HepG2 (cell line): ENCODE measurements at regions not wholly inside any gene's neighbourhood (a gene's known extent, or its start where the extent isn't known, plus 50 kb on each side); places are given as distances from the start of the nearest gene placed in this dataset.

ENCODE experiments used
- ATAC-seq: fragments of 200-7000 bp; cut with Tn5 transposase; 3 replicates; pipeline ENCODE4 v1.9.1; 2020; ENCODE audit warnings: mild to moderate bottlenecking, moderate library complexity
- BruUV-seq: library from RNA; stranded (reverse); fragments of 400-500 nt; replicated peaks from 2 replicates; lab custom pipeline; 2021; lab: Mats Ljungman, UMichigan
- CTCF ChIA-PET: fragments of 300-600 bp; formaldehyde crosslinking; extraction: SDS; loops from one replicate; lab custom pipeline; 2021; ENCODE audit warnings: low total read pairs, inconsistent platforms, low intra/inter-chr PET ratio; lab: Yijun Ruan, JAX
- POLR2A ChIA-PET: fragments of 350-600 bp; sonication (Branson Sonifier 250); formaldehyde crosslinking; loops from one replicate; lab custom pipeline; 2020; ENCODE audit warnings: antibody characterized with exemption, inconsistent platforms; lab: Yijun Ruan, JAX
- DNase-seq: peaks from one replicate; pipeline ENCODE4 v3.0.0-alpha.2; 2015; ENCODE audit warnings: low spot score
- FAIRE-seq: peaks from 3 replicates; lab custom pipeline; 2011; peaks lifted over from hg19 to GRCh38; lab: Jason Lieb, UNC
- H2AFZ ChIP-seq: one replicate; pipeline ENCODE4 v1.6.1; 2011; ENCODE audit warnings: low read length, inconsistent platforms
- H3K27ac ChIP-seq: fragments of 300-600 bp; 3 replicates; pipeline ENCODE4 v1.8.0; 2011; ENCODE audit warnings: mixed run types, mild to moderate bottlenecking, mixed read lengths, low read length, inconsistent platforms; ENCODE audit not compliant: insufficient read depth; ENCODE audit errors: extremely low read length
- H3K27me3 ChIP-seq, 2 experiments: fragments of 200-600 bp in 1 of 2; 2 replicates in 1 of 2; 3 replicates in 1 of 2; pipeline versions ENCODE4 v1.6.0 to v1.8.0; 2011; ENCODE audit warnings: low read length in 2 of 2, mild to moderate bottlenecking in 2 of 2, moderate library complexity in 2 of 2, inconsistent platforms in 1 of 2; ENCODE audit not compliant: insufficient read depth in 2 of 2, control insufficient read depth in 1 of 2
- H3K36me3 ChIP-seq, 2 experiments: fragments of 200-600 bp in 1 of 2; replicated peaks in 1 of 2; 2 replicates in 1 of 2; 3 replicates in 1 of 2; pipeline versions ENCODE4 v1.5.1 to v1.8.0; 2011; ENCODE audit warnings: low read length in 2 of 2, inconsistent platforms in 1 of 2; ENCODE audit not compliant: insufficient read depth in 2 of 2, control insufficient read depth in 1 of 2
- H3K4me1 ChIP-seq: 2 replicates; pipeline ENCODE4 v1.5.1; 2012; ENCODE audit warnings: low read length, inconsistent platforms; ENCODE audit not compliant: insufficient read depth
- H3K4me2 ChIP-seq: 2 replicates; pipeline ENCODE4 v1.6.0; 2011; ENCODE audit warnings: low read depth, low read length, inconsistent platforms
- H3K4me3 ChIP-seq, 3 experiments: fragments of 200-600 bp in 1 of 3; sonication (generic), shearing (Covaris generic) in 1 of 3; replicated peaks in 1 of 3; 2 replicates each; pipeline ENCODE4 v1.5.1; 2011 to 2016; ENCODE audit warnings: low read length in 3 of 3, inconsistent platforms in 2 of 3, low read depth in 2 of 3, mild to moderate bottlenecking in 2 of 3, control low read depth in 1 of 3, mixed read lengths in 1 of 3; ENCODE audit not compliant: insufficient read depth in 1 of 3
- H3K79me2 ChIP-seq: one replicate; pipeline ENCODE4 v1.6.1; 2011; ENCODE audit warnings: low read length, inconsistent platforms; ENCODE audit not compliant: insufficient read depth
- H3K9ac ChIP-seq: 2 replicates; pipeline ENCODE4 v1.6.0; 2011; ENCODE audit warnings: mild to moderate bottlenecking, low read depth, low read length, inconsistent platforms; ENCODE audit not compliant: insufficient read depth
- H3K9me3 ChIP-seq: 2 replicates; pipeline ENCODE4 v1.5.1; 2012; ENCODE audit warnings: mild to moderate bottlenecking, low read length
- H4K20me1 ChIP-seq: 2 replicates; pipeline ENCODE4 v1.6.0; 2011; ENCODE audit warnings: inconsistent platforms, mild to moderate bottlenecking, low read length, moderate library complexity; ENCODE audit not compliant: insufficient read depth
- KDM5B ChIP-seq: sonication (generic); formaldehyde crosslinking; IDR thresholded peaks from 2 replicates; pipeline ENCODE4 v1.4.0; 2020; ENCODE audit warnings: missing genetic modification reagents, mild to moderate bottlenecking, borderline replicate concordance
- NBN ChIP-seq: fragments of 450-650 bp; conservative IDR thresholded peaks from 2 replicates; pipeline ENCODE4 v1.6.1; 2017
- NFATC3 ChIP-seq: sonication (generic); formaldehyde crosslinking; IDR thresholded peaks from 2 replicates; pipeline ENCODE4 v1.5.1; 2020; ENCODE audit warnings: mild to moderate bottlenecking, missing genetic modification reagents
- SETDB1 ChIP-seq: sonication (generic); formaldehyde crosslinking; IDR thresholded peaks from 2 replicates; pipeline ENCODE4 v1.5.1; 2020; ENCODE audit warnings: missing genetic modification reagents, mild to moderate bottlenecking, borderline replicate concordance
- SIX1 ChIP-seq: sonication (generic); formaldehyde crosslinking; IDR thresholded peaks from 2 replicates; pipeline ENCODE4 v1.4.0; 2020; ENCODE audit warnings: missing genetic modification reagents, borderline replicate concordance
- SMAD1 ChIP-seq: sonication (generic); formaldehyde crosslinking; IDR thresholded peaks from 2 replicates; pipeline ENCODE4 v1.4.0; 2020; ENCODE audit warnings: missing genetic modification reagents, low read depth, mild to moderate bottlenecking, borderline replicate concordance
- TOE1 ChIP-seq: sonication (generic); formaldehyde crosslinking; IDR thresholded peaks from 2 replicates; pipeline ENCODE4 v1.4.0; 2020; ENCODE audit warnings: mild to moderate bottlenecking, missing genetic modification reagents
- ZNF253 ChIP-seq: sonication (generic); formaldehyde crosslinking; IDR thresholded peaks from 2 replicates; pipeline ENCODE4 v1.8.0; 2022; ENCODE audit warnings: mild to moderate bottlenecking, missing genetic modification reagents, borderline replicate concordance
- ZNF383 ChIP-seq: sonication (generic); formaldehyde crosslinking; IDR thresholded peaks from 2 replicates; pipeline ENCODE4 v1.4.0; 2020; ENCODE audit warnings: missing genetic modification reagents, mild to moderate bottlenecking, borderline replicate concordance
- ZNF556 ChIP-seq: sonication (generic); formaldehyde crosslinking; IDR thresholded peaks from 2 replicates; pipeline ENCODE4 v1.4.0; 2020; ENCODE audit warnings: mild to moderate bottlenecking, missing genetic modification reagents, borderline replicate concordance
- ZNF614 ChIP-seq: IDR thresholded peaks from 2 replicates; pipeline ENCODE4 v1.6.1; 2018; ENCODE audit warnings: missing biosample characterization, missing genetic modification reagents, inconsistent platforms, borderline replicate concordance
- ZNF672 ChIP-seq: sonication (generic); formaldehyde crosslinking; IDR thresholded peaks from 2 replicates; pipeline ENCODE4 v1.8.1; 2022; ENCODE audit warnings: missing genetic modification reagents
- ZNF747 ChIP-seq: sonication (generic); formaldehyde crosslinking; IDR thresholded peaks from 2 replicates; pipeline ENCODE4 v1.8.1; 2023; ENCODE audit warnings: missing genetic modification reagents, mild to moderate bottlenecking, borderline replicate concordance
- ZNF772 ChIP-seq: sonication (generic); formaldehyde crosslinking; IDR thresholded peaks from 2 replicates; pipeline ENCODE4 v1.5.0; 2020; ENCODE audit warnings: mild to moderate bottlenecking, missing genetic modification reagents
- WGBS: methylation state at CpG from one replicate; pipeline ENCODE4 v1.1.6; 2017; ENCODE audit warnings: low lambda C conversion rate; 5-methylcytosine and 5-hydroxymethylcytosine counted together
- in situ Hi-C: cut with HindIII; loops from 2 replicates; pipeline ENCODE4 v1.10.0; 2017; ENCODE audit warnings: low pct_unique_long_range_greater_than_20kb; ENCODE audit not compliant: extremely low pct_ligation_motif_present
- intact Hi-C: fragments of 100-400 bp; cut with micrococcal nuclease; formaldehyde crosslinking; loops from one replicate; pipeline ENCODE4 v1.10.0; 2022; ENCODE audit not compliant: unreplicated experiment
- TF ChIP-seq, protein P1 (sequence below): sonication (generic); formaldehyde crosslinking; IDR thresholded peaks from 2 replicates; pipeline ENCODE4 v1.8.0; 2023; ENCODE audit warnings: mild to moderate bottlenecking, missing genetic modification reagents
- TF ChIP-seq, protein P2 (sequence below): IDR thresholded peaks from 2 replicates; pipeline ENCODE4 v1.6.1; 2016; ENCODE audit warnings: missing genetic modification reagents, missing compliant biosample characterization
- TF ChIP-seq, protein P3 (sequence below): sonication (generic); formaldehyde crosslinking; IDR thresholded peaks from 2 replicates; pipeline ENCODE4 v1.5.1; 2020; ENCODE audit warnings: missing genetic modification reagents, mild to moderate bottlenecking, borderline replicate concordance
- TF ChIP-seq, protein P4 (sequence below): IDR thresholded peaks from 2 replicates; pipeline ENCODE4 v1.6.1; 2018; ENCODE audit warnings: missing genetic modification reagents
- TF ChIP-seq, protein P5 (sequence below): sonication (generic); formaldehyde crosslinking; IDR thresholded peaks from 2 replicates; pipeline ENCODE4 v1.5.0; 2020; ENCODE audit warnings: missing genetic modification reagents

DNA sequence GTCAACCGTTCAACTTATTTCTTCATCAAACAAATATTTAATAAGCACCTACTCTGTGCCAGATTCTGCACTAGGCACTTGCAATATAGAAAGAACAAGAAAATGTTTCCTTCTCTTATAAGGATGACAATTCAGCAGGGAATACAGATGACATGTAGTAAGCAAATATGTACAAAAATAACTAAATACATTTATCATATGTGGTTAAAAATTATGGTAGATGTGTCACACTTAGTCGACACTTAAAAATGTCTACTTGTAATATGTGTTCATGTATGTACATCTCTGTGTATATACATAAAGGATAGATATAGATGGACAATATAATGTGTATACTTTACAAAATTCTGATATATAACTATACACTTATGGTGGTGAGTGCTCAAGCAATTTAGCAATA lies 417.0 kb upstream of the MEF2C start (continued):
- no peak for TF ChIP-seq KDM5B (CRISPR knock-in tag)
- TF ChIP-seq, all 625 proteins: peak for 0

DNA sequence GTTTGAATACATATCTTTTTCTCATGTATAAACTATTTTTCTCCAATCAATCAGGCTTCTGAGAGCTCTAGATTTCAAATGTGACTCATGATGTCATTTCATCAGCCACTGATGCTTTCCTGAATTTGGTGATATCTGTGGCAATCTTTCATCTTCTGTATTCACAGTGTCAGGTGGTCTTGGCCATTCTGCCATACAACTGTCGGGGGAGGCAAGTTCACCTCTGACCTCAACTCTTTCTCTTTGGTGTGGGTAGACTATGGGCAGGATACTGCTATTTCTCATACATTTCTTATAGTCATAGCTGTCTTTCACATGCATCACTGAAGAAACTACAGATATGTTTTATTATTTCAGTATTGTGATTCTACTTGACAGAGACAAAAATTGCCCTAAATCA lies 414.1 kb upstream of the MEF2C start:
- intact Hi-C loops = no loop called here
- Histone ChIP-seq H4K20me1 (no peaks in the 10 kb centered on the region), H3K4me1 (no peaks in the 10 kb centered on the region), H3K9ac (no peak overlapping the region), H2AFZ (no peak overlapping the region), H3K4me3 (no peak overlapping the region), H3K27ac (no peak overlapping the region), H3K4me2 (no peak overlapping the region), H3K79me2 (no peaks in the 10 kb centered on the region), H3K27me3 (no peaks in the 10 kb centered on the region), H3K36me3 (no peaks in the 10 kb centered on the region), H3K9me3 (no peaks in the 10 kb centered on the region)
- no peak for FAIRE-seq
- in situ Hi-C loops = no loop called here
- POLR2A ChIA-PET = no interaction called here
- CTCF ChIA-PET = no interaction called here
- no TSS peak for BruUV-seq
- no peak for ATAC-seq
- no peak for DNase-seq
- 0% methylated on average over 1 of the region's 1 CpG for WGBS
- TF ChIP-seq SMAD1 (CRISPR knock-in tag) = no peak
- no peak for TF ChIP-seq ZNF614 (CRISPR knock-in tag)
- TF ChIP-seq, protein P1, sequence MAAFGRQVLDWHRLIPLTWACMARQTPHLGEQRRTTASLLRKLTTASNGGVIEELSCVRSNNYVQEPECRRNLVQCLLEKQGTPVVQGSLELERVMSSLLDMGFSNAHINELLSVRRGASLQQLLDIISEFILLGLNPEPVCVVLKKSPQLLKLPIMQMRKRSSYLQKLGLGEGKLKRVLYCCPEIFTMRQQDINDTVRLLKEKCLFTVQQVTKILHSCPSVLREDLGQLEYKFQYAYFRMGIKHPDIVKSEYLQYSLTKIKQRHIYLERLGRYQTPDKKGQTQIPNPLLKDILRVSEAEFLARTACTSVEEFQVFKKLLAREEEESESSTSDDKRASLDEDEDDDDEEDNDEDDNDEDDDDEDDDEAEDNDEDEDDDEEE = no peak
- TF ChIP-seq SETDB1 (CRISPR knock-in tag) = no peak
- TF ChIP-seq, protein P2, sequence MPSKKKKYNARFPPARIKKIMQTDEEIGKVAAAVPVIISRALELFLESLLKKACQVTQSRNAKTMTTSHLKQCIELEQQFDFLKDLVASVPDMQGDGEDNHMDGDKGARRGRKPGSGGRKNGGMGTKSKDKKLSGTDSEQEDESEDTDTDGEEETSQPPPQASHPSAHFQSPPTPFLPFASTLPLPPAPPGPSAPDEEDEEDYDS = no peak
- TF ChIP-seq NBN = no peak
- TF ChIP-seq, protein P3, sequence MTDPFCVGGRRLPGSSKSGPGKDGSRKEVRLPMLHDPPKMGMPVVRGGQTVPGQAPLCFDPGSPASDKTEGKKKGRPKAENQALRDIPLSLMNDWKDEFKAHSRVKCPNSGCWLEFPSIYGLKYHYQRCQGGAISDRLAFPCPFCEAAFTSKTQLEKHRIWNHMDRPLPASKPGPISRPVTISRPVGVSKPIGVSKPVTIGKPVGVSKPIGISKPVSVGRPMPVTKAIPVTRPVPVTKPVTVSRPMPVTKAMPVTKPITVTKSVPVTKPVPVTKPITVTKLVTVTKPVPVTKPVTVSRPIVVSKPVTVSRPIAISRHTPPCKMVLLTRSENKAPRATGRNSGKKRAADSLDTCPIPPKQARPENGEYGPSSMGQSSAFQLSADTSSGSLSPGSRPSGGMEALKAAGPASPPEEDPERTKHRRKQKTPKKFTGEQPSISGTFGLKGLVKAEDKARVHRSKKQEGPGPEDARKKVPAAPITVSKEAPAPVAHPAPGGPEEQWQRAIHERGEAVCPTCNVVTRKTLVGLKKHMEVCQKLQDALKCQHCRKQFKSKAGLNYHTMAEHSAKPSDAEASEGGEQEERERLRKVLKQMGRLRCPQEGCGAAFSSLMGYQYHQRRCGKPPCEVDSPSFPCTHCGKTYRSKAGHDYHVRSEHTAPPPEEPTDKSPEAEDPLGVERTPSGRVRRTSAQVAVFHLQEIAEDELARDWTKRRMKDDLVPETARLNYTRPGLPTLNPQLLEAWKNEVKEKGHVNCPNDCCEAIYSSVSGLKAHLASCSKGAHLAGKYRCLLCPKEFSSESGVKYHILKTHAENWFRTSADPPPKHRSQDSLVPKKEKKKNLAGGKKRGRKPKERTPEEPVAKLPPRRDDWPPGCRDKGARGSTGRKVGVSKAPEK (CRISPR knock-in tag) = no peak
- TF ChIP-seq, protein P4, sequence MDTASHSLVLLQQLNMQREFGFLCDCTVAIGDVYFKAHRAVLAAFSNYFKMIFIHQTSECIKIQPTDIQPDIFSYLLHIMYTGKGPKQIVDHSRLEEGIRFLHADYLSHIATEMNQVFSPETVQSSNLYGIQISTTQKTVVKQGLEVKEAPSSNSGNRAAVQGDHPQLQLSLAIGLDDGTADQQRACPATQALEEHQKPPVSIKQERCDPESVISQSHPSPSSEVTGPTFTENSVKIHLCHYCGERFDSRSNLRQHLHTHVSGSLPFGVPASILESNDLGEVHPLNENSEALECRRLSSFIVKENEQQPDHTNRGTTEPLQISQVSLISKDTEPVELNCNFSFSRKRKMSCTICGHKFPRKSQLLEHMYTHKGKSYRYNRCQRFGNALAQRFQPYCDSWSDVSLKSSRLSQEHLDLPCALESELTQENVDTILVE (CRISPR knock-in tag) = no peak
- TF ChIP-seq, protein P5, sequence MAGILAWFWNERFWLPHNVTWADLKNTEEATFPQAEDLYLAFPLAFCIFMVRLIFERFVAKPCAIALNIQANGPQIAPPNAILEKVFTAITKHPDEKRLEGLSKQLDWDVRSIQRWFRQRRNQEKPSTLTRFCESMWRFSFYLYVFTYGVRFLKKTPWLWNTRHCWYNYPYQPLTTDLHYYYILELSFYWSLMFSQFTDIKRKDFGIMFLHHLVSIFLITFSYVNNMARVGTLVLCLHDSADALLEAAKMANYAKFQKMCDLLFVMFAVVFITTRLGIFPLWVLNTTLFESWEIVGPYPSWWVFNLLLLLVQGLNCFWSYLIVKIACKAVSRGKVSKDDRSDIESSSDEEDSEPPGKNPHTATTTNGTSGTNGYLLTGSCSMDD = no peak
- TF ChIP-seq ZNF672 (CRISPR knock-in tag) = no peak
- TF ChIP-seq ZNF383 = no peak
- no peak for TF ChIP-seq ZNF253 (CRISPR knock-in tag)
- no peak for TF ChIP-seq ZNF747 (CRISPR knock-in tag)
- TF ChIP-seq TOE1 (CRISPR knock-in tag) = no peak
- TF ChIP-seq ZNF556 (CRISPR knock-in tag) = no peak
- no peak for TF ChIP-seq NFATC3 (CRISPR knock-in tag)
- no peak for TF ChIP-seq SIX1 (CRISPR knock-in tag)
- TF ChIP-seq ZNF772 (CRISPR knock-in tag) = no peak
